Upper lobe of left lung (tissue), 4 donors: ENCODE measurements at regions not wholly inside any gene's neighbourhood (a gene's known extent, or its start where the extent isn't known, plus 50 kb on each side); places are given as distances from the start of the nearest gene placed in this dataset.

Experiments
- POLR2A ChIP-seq, 4 donors: fragments of 450-650 bp; IDR thresholded peaks; one replicate each; pipeline ENCODE4 v1.5.1; 2016 to 2017; ENCODE audit warnings: antibody characterized with exemption in 4 of 4, mild to moderate bottlenecking in 2 of 4
- POLR2AphosphoS5 ChIP-seq, 2 donors: sonication (generic); formaldehyde crosslinking; IDR thresholded peaks; one replicate each; pipeline ENCODE4 v1.5.1; 2017; ENCODE audit warnings: antibody characterized with exemption in 2 of 2
- TF ChIP-seq, protein P1 (sequence below), 6 experiments: fragments of 450-650 bp in 4 of 6; fragments of 200-600 bp in 2 of 6; sonication (generic) in 2 of 6; IDR thresholded peaks; one replicate each; pipeline ENCODE4 v1.5.1; 2016 to 2019; ENCODE audit warnings: antibody characterized with exemption in 6 of 6

DNA sequence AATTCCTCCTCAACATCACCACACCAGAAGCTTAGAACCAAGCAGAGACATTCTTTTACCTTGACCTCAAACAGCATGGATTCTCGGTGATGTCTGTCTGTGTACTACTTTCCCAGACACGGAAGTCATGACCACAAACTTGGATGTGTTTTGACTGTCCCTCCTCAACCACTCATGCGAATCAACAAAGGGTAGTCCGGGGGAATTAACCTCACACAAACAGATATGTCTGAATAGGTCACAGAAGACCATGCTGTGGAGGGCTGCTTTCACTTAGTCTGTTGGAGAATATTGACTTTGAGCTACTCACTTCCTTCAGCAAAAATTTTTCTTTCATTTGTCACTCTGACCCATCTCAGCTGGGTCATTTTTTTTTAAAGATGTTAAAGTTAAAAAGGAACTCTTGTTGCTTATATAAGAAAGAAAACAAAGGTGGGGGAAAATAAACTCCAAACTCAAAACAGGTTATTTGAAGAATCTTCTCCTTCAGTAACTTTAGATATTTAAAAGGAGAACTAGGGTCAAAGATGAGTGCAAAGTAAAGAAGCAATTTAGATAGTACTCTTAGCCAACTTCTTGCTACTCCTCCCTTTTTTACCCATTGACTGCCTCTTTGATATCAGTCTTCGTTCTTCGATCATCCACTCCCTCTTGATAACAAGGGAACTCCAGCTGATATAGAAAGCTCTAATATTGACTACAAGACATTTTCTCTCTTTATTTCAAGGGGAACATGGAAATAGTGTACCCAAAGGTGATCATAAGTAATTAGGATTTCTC lies 343.4 kb upstream of the CDH6 start:
- TF ChIP-seq POLR2AphosphoS5 (IDR thresholded peaks at IDR 0.05) (no peak), POLR2A (IDR thresholded peaks at IDR 0.05) (no peak)
- TF ChIP-seq, protein P1, sequence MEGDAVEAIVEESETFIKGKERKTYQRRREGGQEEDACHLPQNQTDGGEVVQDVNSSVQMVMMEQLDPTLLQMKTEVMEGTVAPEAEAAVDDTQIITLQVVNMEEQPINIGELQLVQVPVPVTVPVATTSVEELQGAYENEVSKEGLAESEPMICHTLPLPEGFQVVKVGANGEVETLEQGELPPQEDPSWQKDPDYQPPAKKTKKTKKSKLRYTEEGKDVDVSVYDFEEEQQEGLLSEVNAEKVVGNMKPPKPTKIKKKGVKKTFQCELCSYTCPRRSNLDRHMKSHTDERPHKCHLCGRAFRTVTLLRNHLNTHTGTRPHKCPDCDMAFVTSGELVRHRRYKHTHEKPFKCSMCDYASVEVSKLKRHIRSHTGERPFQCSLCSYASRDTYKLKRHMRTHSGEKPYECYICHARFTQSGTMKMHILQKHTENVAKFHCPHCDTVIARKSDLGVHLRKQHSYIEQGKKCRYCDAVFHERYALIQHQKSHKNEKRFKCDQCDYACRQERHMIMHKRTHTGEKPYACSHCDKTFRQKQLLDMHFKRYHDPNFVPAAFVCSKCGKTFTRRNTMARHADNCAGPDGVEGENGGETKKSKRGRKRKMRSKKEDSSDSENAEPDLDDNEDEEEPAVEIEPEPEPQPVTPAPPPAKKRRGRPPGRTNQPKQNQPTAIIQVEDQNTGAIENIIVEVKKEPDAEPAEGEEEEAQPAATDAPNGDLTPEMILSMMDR (IDR thresholded peaks at IDR 0.05) = no peak
